ENCODE measurements at regions not wholly inside any gene's neighbourhood (a gene's known extent, or its start where the extent isn't known, plus 50 kb on each side); places are given as distances from the start of the nearest gene placed in this dataset.

- no peak for ATAC-seq
- TF ChIP-seq SNAI2 (CRISPR knock-in tag; IDR thresholded peaks at IDR 0.05) (no peak), ZNF70 (CRISPR knock-in tag; IDR thresholded peaks at IDR 0.05) (no peak), PPARA (CRISPR knock-in tag; IDR thresholded peaks at IDR 0.05; ENCODE audit: borderline replicate concordance) (no peak), ISL1 (CRISPR knock-in tag; IDR thresholded peaks at IDR 0.05) (no peak), ARNTL (CRISPR knock-in tag; IDR thresholded peaks at IDR 0.05; ENCODE audit: borderline replicate concordance, low read depth) (no peak), RARB (CRISPR knock-in tag; IDR thresholded peaks at IDR 0.05) (no peak), ZNF8 (CRISPR knock-in tag; IDR thresholded peaks at IDR 0.05) (no peak), ZNF565 (CRISPR knock-in tag; conservative IDR thresholded peaks at IDR 0.05; ENCODE audit: low read depth) (no peak), ZFP30 (CRISPR knock-in tag; IDR thresholded peaks at IDR 0.05) (no peak)
- TF ChIP-seq, protein P1, sequence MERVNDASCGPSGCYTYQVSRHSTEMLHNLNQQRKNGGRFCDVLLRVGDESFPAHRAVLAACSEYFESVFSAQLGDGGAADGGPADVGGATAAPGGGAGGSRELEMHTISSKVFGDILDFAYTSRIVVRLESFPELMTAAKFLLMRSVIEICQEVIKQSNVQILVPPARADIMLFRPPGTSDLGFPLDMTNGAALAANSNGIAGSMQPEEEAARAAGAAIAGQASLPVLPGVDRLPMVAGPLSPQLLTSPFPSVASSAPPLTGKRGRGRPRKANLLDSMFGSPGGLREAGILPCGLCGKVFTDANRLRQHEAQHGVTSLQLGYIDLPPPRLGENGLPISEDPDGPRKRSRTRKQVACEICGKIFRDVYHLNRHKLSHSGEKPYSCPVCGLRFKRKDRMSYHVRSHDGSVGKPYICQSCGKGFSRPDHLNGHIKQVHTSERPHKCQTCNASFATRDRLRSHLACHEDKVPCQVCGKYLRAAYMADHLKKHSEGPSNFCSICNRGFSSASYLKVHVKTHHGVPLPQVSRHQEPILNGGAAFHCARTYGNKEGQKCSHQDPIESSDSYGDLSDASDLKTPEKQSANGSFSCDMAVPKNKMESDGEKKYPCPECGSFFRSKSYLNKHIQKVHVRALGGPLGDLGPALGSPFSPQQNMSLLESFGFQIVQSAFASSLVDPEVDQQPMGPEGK (CRISPR knock-in tag; IDR thresholded peaks at IDR 0.05; ENCODE audit: borderline replicate concordance): no peak
- TF ChIP-seq, protein P2, sequence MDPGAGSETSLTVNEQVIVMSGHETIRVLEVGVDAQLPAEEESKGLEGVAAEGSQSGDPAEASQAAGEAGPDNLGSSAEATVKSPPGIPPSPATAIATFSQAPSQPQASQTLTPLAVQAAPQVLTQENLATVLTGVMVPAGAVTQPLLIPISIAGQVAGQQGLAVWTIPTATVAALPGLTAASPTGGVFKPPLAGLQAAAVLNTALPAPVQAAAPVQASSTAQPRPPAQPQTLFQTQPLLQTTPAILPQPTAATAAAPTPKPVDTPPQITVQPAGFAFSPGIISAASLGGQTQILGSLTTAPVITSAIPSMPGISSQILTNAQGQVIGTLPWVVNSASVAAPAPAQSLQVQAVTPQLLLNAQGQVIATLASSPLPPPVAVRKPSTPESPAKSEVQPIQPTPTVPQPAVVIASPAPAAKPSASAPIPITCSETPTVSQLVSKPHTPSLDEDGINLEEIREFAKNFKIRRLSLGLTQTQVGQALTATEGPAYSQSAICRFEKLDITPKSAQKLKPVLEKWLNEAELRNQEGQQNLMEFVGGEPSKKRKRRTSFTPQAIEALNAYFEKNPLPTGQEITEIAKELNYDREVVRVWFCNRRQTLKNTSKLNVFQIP (CRISPR knock-in tag; IDR thresholded peaks at IDR 0.05; ENCODE audit: borderline replicate concordance, low read depth): no peak
These were observed 1331.3 kb downstream of the BRD1 start for GRCh38 chr22:48496226-48496845.

GRCh38 chr22:48495751-48496080 lies 1332.0 kb downstream of the BRD1 start:
- ATAC-seq: no peak
- TF ChIP-seq ZNF70 (CRISPR knock-in tag; IDR thresholded peaks at IDR 0.05): no peak
- TF ChIP-seq, protein P3, sequence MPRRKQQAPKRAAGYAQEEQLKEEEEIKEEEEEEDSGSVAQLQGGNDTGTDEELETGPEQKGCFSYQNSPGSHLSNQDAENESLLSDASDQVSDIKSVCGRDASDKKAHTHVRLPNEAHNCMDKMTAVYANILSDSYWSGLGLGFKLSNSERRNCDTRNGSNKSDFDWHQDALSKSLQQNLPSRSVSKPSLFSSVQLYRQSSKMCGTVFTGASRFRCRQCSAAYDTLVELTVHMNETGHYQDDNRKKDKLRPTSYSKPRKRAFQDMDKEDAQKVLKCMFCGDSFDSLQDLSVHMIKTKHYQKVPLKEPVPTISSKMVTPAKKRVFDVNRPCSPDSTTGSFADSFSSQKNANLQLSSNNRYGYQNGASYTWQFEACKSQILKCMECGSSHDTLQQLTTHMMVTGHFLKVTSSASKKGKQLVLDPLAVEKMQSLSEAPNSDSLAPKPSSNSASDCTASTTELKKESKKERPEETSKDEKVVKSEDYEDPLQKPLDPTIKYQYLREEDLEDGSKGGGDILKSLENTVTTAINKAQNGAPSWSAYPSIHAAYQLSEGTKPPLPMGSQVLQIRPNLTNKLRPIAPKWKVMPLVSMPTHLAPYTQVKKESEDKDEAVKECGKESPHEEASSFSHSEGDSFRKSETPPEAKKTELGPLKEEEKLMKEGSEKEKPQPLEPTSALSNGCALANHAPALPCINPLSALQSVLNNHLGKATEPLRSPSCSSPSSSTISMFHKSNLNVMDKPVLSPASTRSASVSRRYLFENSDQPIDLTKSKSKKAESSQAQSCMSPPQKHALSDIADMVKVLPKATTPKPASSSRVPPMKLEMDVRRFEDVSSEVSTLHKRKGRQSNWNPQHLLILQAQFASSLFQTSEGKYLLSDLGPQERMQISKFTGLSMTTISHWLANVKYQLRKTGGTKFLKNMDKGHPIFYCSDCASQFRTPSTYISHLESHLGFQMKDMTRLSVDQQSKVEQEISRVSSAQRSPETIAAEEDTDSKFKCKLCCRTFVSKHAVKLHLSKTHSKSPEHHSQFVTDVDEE (CRISPR knock-in tag; IDR thresholded peaks at IDR 0.05): no peak
- no peak for TF ChIP-seq ZNF8 (CRISPR knock-in tag; IDR thresholded peaks at IDR 0.05)
- no peak for TF ChIP-seq ZNF565 (CRISPR knock-in tag; conservative IDR thresholded peaks at IDR 0.05; ENCODE audit: low read depth)
- no peak for TF ChIP-seq CSDC2 (CRISPR knock-in tag; IDR thresholded peaks at IDR 0.05)
- no peak for TF ChIP-seq ZFP30 (CRISPR knock-in tag; IDR thresholded peaks at IDR 0.05)
- TF ChIP-seq BACH2 (CRISPR knock-in tag; IDR thresholded peaks at IDR 0.05; ENCODE audit: borderline replicate concordance): no peak
- no peak for TF ChIP-seq SNAI2 (CRISPR knock-in tag; IDR thresholded peaks at IDR 0.05)
- no peak for TF ChIP-seq ESRRG (CRISPR knock-in tag; IDR thresholded peaks at IDR 0.05)
- no peak for TF ChIP-seq RARB (CRISPR knock-in tag; IDR thresholded peaks at IDR 0.05)

- TF ChIP-seq PPARA (CRISPR knock-in tag; IDR thresholded peaks at IDR 0.05; ENCODE audit: borderline replicate concordance) (no peak), RARB (CRISPR knock-in tag; IDR thresholded peaks at IDR 0.05) (no peak), ZFP30 (CRISPR knock-in tag; IDR thresholded peaks at IDR 0.05) (no peak), SNAI2 (CRISPR knock-in tag; IDR thresholded peaks at IDR 0.05) (no peak), CSDC2 (CRISPR knock-in tag; IDR thresholded peaks at IDR 0.05) (no peak), GLIS3 (CRISPR knock-in tag; IDR thresholded peaks at IDR 0.05) (no peak), CSRNP3 (CRISPR knock-in tag; IDR thresholded peaks at IDR 0.05) (no peak), TCF4 (CRISPR knock-in tag; IDR thresholded peaks at IDR 0.05; ENCODE audit: borderline replicate concordance) (no peak), ESRRG (CRISPR knock-in tag; IDR thresholded peaks at IDR 0.05) (no peak), BACH2 (CRISPR knock-in tag; IDR thresholded peaks at IDR 0.05; ENCODE audit: borderline replicate concordance) (no peak), ZNF8 (CRISPR knock-in tag; IDR thresholded peaks at IDR 0.05) (no peak), ZNF70 (CRISPR knock-in tag; IDR thresholded peaks at IDR 0.05) (no peak), ISL1 (CRISPR knock-in tag; IDR thresholded peaks at IDR 0.05) (no peak), OSR1 (CRISPR knock-in tag; IDR thresholded peaks at IDR 0.05) (no peak), TOX (CRISPR knock-in tag; IDR thresholded peaks at IDR 0.05; ENCODE audit: borderline replicate concordance) (no peak), ARNTL (CRISPR knock-in tag; IDR thresholded peaks at IDR 0.05; ENCODE audit: borderline replicate concordance, low read depth) (no peak)
- TF ChIP-seq, protein P1 (CRISPR knock-in tag; IDR thresholded peaks at IDR 0.05; ENCODE audit: borderline replicate concordance): no peak
- TF ChIP-seq, protein P4, sequence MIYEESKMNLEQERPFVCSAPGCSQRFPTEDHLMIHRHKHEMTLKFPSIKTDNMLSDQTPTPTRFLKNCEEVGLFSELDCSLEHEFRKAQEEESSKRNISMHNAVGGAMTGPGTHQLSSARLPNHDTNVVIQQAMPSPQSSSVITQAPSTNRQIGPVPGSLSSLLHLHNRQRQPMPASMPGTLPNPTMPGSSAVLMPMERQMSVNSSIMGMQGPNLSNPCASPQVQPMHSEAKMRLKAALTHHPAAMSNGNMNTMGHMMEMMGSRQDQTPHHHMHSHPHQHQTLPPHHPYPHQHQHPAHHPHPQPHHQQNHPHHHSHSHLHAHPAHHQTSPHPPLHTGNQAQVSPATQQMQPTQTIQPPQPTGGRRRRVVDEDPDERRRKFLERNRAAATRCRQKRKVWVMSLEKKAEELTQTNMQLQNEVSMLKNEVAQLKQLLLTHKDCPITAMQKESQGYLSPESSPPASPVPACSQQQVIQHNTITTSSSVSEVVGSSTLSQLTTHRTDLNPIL (CRISPR knock-in tag; IDR thresholded peaks at IDR 0.05; ENCODE audit: low read depth): no peak
- ATAC-seq: no peak
These were observed 1332.5 kb downstream of the BRD1 start for GRCh38 chr22:48494968-48495750.

All from SK-N-SH treated with all-trans-retinoic acid at 6 μM for 48 hours (cell line).